Neuronal stem cell (in vitro differentiated cells): ENCODE measurements at regions not wholly inside any gene's neighbourhood (a gene's known extent, or its start where the extent isn't known, plus 50 kb on each side); places are given as distances from the start of the nearest gene placed in this dataset.

Experiments used
- DNase-seq: peaks from one replicate; pipeline ENCODE4 v3.0.0-alpha.2; 2013; ENCODE audit warnings: low spot score
- H2AFZ ChIP-seq: one replicate; pipeline ENCODE4 v1.6.1; 2013; ENCODE audit warnings: mild to moderate bottlenecking, low read length, inconsistent platforms
- H2AK5ac ChIP-seq: 2 replicates; pipeline ENCODE4 v1.6.1; 2013; ENCODE audit warnings: low read depth, mild to moderate bottlenecking, inconsistent platforms, low read length, moderate library complexity, mixed read lengths
- H2BK120ac ChIP-seq: 2 replicates; pipeline ENCODE4 v1.6.1; 2013; ENCODE audit warnings: low read depth, mild to moderate bottlenecking, inconsistent platforms, low read length, moderate library complexity, mixed read lengths
- H2BK12ac ChIP-seq: one replicate; pipeline ENCODE4 v1.6.1; 2013; ENCODE audit warnings: low read length, inconsistent platforms
- H2BK15ac ChIP-seq: 2 replicates; pipeline ENCODE4 v1.6.1; 2013; ENCODE audit warnings: mild to moderate bottlenecking, low read length, inconsistent platforms, mixed read lengths
- H2BK5ac ChIP-seq: one replicate; pipeline ENCODE4 v1.6.1; 2013; ENCODE audit warnings: inconsistent platforms, mild to moderate bottlenecking, low read length, moderate library complexity
- H3K14ac ChIP-seq: one replicate; pipeline ENCODE4 v1.6.1; 2013; ENCODE audit warnings: low read length, inconsistent platforms
- H3K18ac ChIP-seq: 2 replicates; pipeline ENCODE4 v1.6.1; 2013; ENCODE audit warnings: low read length, inconsistent platforms
- H3K23ac ChIP-seq: 2 replicates; pipeline ENCODE4 v1.6.1; 2013; ENCODE audit warnings: low read depth, mild to moderate bottlenecking, mixed read lengths, low read length, inconsistent platforms; ENCODE audit not compliant: poor library complexity
- H3K27ac ChIP-seq: replicated peaks from 3 replicates; pipeline ENCODE4 v1.5.1; 2013; ENCODE audit warnings: low read length, inconsistent platforms
- H3K27me3 ChIP-seq, 3 experiments: 2 replicates each; pipeline ENCODE4 v1.6.1; 2013; ENCODE audit warnings: low read length in 3 of 3, mild to moderate bottlenecking in 2 of 3, inconsistent platforms in 1 of 3, low read depth in 1 of 3, mixed read lengths in 1 of 3, moderate library complexity in 1 of 3; ENCODE audit not compliant: control insufficient read depth in 3 of 3, insufficient read depth in 3 of 3
- H3K36me3 ChIP-seq, 2 donors: replicated peaks in 1 of 2; 2 replicates each; pipeline ENCODE4 v1.6.1; 2013; ENCODE audit warnings: low read length in 2 of 2; ENCODE audit not compliant: control insufficient read depth in 2 of 2, insufficient read depth in 2 of 2
- H3K4ac ChIP-seq: 2 replicates; pipeline ENCODE4 v1.6.1; 2013; ENCODE audit warnings: inconsistent platforms, mild to moderate bottlenecking, low read length, moderate library complexity
- H3K4me1 ChIP-seq, 2 donors: 1 replicate in 1 of 2; 2 replicates in 1 of 2; pipeline ENCODE4 v1.6.1; 2013; ENCODE audit warnings: low read length in 2 of 2, low read depth in 1 of 2; ENCODE audit not compliant: control insufficient read depth in 2 of 2, insufficient read depth in 1 of 2
- H3K4me2 ChIP-seq: one replicate; pipeline ENCODE4 v1.6.1; 2013; ENCODE audit warnings: mild to moderate bottlenecking, low read length, inconsistent platforms; ENCODE audit not compliant: insufficient read depth, poor library complexity, severe bottlenecking
- H3K4me3 ChIP-seq, 2 donors: 2 replicates each; pipeline ENCODE4 v1.5.1; 2013; ENCODE audit warnings: low read length in 2 of 2, mild to moderate bottlenecking in 2 of 2, inconsistent platforms in 1 of 2, moderate library complexity in 1 of 2
- H3K79me1 ChIP-seq: one replicate; pipeline ENCODE4 v1.6.1; 2013; ENCODE audit warnings: low read depth, mild to moderate bottlenecking, inconsistent platforms, low read length, moderate library complexity
- H3K9ac ChIP-seq: one replicate; pipeline ENCODE4 v1.6.1; 2013; ENCODE audit warnings: mild to moderate bottlenecking, low read depth, low read length, inconsistent platforms; ENCODE audit not compliant: poor library complexity
- H3K9me3 ChIP-seq, 2 donors: replicated peaks in 1 of 2; 2 replicates each; pipeline versions ENCODE3 to v1.6.1; 2013; ENCODE audit warnings: low read length in 2 of 2, mild to moderate bottlenecking in 2 of 2, inconsistent platforms in 1 of 2, low read depth in 1 of 2, mixed read lengths in 1 of 2, moderate library complexity in 1 of 2; ENCODE audit not compliant: control insufficient read depth in 2 of 2, insufficient read depth in 1 of 2
- H4K8ac ChIP-seq: one replicate; pipeline ENCODE4 v1.6.1; 2013; ENCODE audit warnings: low read depth, mild to moderate bottlenecking, inconsistent platforms, low read length, moderate library complexity
- H4K91ac ChIP-seq: one replicate; pipeline ENCODE4 v1.6.1; 2013; ENCODE audit warnings: low read length, low read depth, mild to moderate bottlenecking, inconsistent platforms; ENCODE audit not compliant: poor library complexity
- WGBS, 2 donors: extraction: QIAGEN DNeasy Blood & Tissue Kit; methylation state at CpG; one replicate each; pipeline ENCODE4 v1.1.7; 2013; ENCODE audit warnings: missing lambda C conversion rate in 2 of 2, mixed read lengths in 1 of 2; ENCODE audit not compliant: insufficient read length in 2 of 2, insufficient replicate concordance in 1 of 2; ENCODE audit errors: extremely low coverage in 2 of 2; 5-methylcytosine and 5-hydroxymethylcytosine counted together

- no peak overlapping the region for H2BK15ac ChIP-seq
- H3K14ac ChIP-seq = no peak overlapping the region
- no peak overlapping the region for H3K9ac ChIP-seq
- no peak overlapping the region for H4K8ac ChIP-seq
- WGBS, 2 donors = no CpG with 5 or more reads among the region's 2 CpGs
- no peak overlapping the region for H2BK5ac ChIP-seq
- H3K36me3 ChIP-seq = no peaks in the 10 kb centered on the region
- no peak overlapping the region for H3K27ac ChIP-seq
- H2BK120ac ChIP-seq = no peak overlapping the region
- no peak overlapping the region for H3K18ac ChIP-seq
- no peak overlapping the region for H2BK12ac ChIP-seq
- no peak overlapping the region for H2AK5ac ChIP-seq
- H3K23ac ChIP-seq = no peak overlapping the region
- DNase-seq = no peak
- H3K4me2 ChIP-seq = no peak overlapping the region
- H3K4me1 ChIP-seq = no peaks in the 10 kb centered on the region
- H3K27me3 ChIP-seq = no peaks in the 10 kb centered on the region
- no peak overlapping the region for H3K4me3 ChIP-seq
- no peak overlapping the region for H4K91ac ChIP-seq
- H3K4ac ChIP-seq = no peak overlapping the region
- no peak overlapping the region for H2AFZ ChIP-seq
- no peaks in the 10 kb centered on the region for H3K79me1 ChIP-seq
- H3K9me3 ChIP-seq = peaks cover 0 to 2% of the 10 kb centered on the region in 2 donors
Observed at GRCh38 chr5:5711112-5711511, 288.6 kb downstream of the ICE1 start.

- Histone ChIP-seq H4K91ac (no peak overlapping the region), H3K4me1 (peaks cover 0 to 1% of the 10 kb centered on the region in 2 donors), H4K8ac (no peak overlapping the region), H2AK5ac (no peak overlapping the region), H2BK12ac (no peak overlapping the region), H3K9ac (no peak overlapping the region), H3K4me2 (no peak overlapping the region), H3K79me1 (no peaks in the 10 kb centered on the region), H3K23ac (no peak overlapping the region), H3K27me3 (no peaks in the 10 kb centered on the region), H3K4me3 (no peak overlapping the region), H2BK120ac (no peak overlapping the region), H2BK5ac (no peak overlapping the region), H2BK15ac (no peak overlapping the region), H3K18ac (no peak overlapping the region), H3K9me3 (peaks cover 0 to 2% of the 10 kb centered on the region in 2 donors), H3K27ac (no peak overlapping the region), H3K14ac (no peak overlapping the region), H2AFZ (no peak overlapping the region), H3K36me3 (no peaks in the 10 kb centered on the region), H3K4ac (no peak overlapping the region)
- no CpG with 5 or more reads among the region's 8 CpGs for WGBS, 2 donors
- DNase-seq = no peak
Observed at GRCh38 chr5:5710471-5710870, 288.0 kb downstream of the ICE1 start.

- Histone ChIP-seq H3K27ac (no peak overlapping the region), H2BK5ac (no peak overlapping the region), H2BK15ac (no peak overlapping the region), H3K36me3 (no peaks in the 10 kb centered on the region), H3K14ac (no peak overlapping the region), H3K18ac (no peak overlapping the region), H4K8ac (no peak overlapping the region), H4K91ac (no peak overlapping the region), H2AK5ac (no peak overlapping the region), H3K9me3 (peaks cover 0 to 2% of the 10 kb centered on the region in 2 donors), H3K27me3 (no peaks in the 10 kb centered on the region), H2BK12ac (no peak overlapping the region), H3K79me1 (no peaks in the 10 kb centered on the region), H2BK120ac (no peak overlapping the region), H3K4ac (no peak overlapping the region), H3K4me1 (peaks cover 0 to 7% of the 10 kb centered on the region in 2 donors), H3K4me2 (no peak overlapping the region), H3K4me3 (no peak overlapping the region), H2AFZ (no peak overlapping the region), H3K9ac (no peak overlapping the region), H3K23ac (no peak overlapping the region)
- no peak for DNase-seq
- no CpG with 5 or more reads among the region's 7 CpGs for WGBS, 2 donors
Observed at GRCh38 chr5:5708367-5708919, 286.0 kb downstream of the ICE1 start.

GRCh38 chr5:5705010-5705409 lies 282.5 kb downstream of the ICE1 start:
- no peak overlapping the region for H4K8ac ChIP-seq
- no peak overlapping the region for H3K9ac ChIP-seq
- H2BK5ac ChIP-seq = no peak overlapping the region
- H3K9me3 ChIP-seq = peaks cover 0 to 2% of the 10 kb centered on the region in 2 donors
- peaks cover 0 to 7% of the 10 kb centered on the region in 2 donors for H3K4me1 ChIP-seq
- no peak overlapping the region for H4K91ac ChIP-seq
- H3K14ac ChIP-seq = no peak overlapping the region
- no peak overlapping the region for H2BK15ac ChIP-seq
- H3K4me2 ChIP-seq = no peak overlapping the region
- no peak for DNase-seq
- H3K27me3 ChIP-seq = no peaks in the 10 kb centered on the region
- no peak overlapping the region for H2AK5ac ChIP-seq
- no peak overlapping the region for H3K4ac ChIP-seq
- no peaks in the 10 kb centered on the region for H3K79me1 ChIP-seq
- H2BK12ac ChIP-seq = no peak overlapping the region
- no CpG with 5 or more reads among the region's 9 CpGs for WGBS, 2 donors
- H3K27ac ChIP-seq = no peak overlapping the region
- peak overlapping the region; percentile 40 for H2AFZ ChIP-seq
- H2BK120ac ChIP-seq = no peak overlapping the region
- H3K23ac ChIP-seq = no peak overlapping the region
- H3K4me3 ChIP-seq = no peak overlapping the region
- H3K18ac ChIP-seq = no peak overlapping the region
- H3K36me3 ChIP-seq = no peaks in the 10 kb centered on the region
